Activated naive CD8-positive, alpha-beta T cell treated with anti-CD3 and anti-CD28 coated beads, Interleukin-2, amount 50 U/mL, for 24 hours (primary cell): ENCODE measurements at regions not wholly inside any gene's neighbourhood (a gene's known extent, or its start where the extent isn't known, plus 50 kb on each side); places are given as distances from the start of the nearest gene placed in this dataset.

Experiments
- ATAC-seq: fragments of 150-1000 bp; cut with Tn5 transposase; one replicate; pipeline ENCODE4 v1.10.0; 2021
- DNase-seq: peaks from one replicate; pipeline ENCODE4 v3.0.0; 2021
- H3K27ac Mint-ChIP-seq: one replicate; pipeline ENCODE4 v1.8.0; 2021; ENCODE audit warnings: mild to moderate bottlenecking, mixed read lengths
- H3K27me3 Mint-ChIP-seq: one replicate; pipeline ENCODE4 v1.8.0; 2021; ENCODE audit warnings: mixed read lengths
- H3K36me3 Mint-ChIP-seq: one replicate; pipeline ENCODE4 v1.8.0; 2021; ENCODE audit warnings: low read depth, mixed read lengths
- H3K4me1 Mint-ChIP-seq: one replicate; pipeline ENCODE4 v1.8.0; 2021; ENCODE audit warnings: mixed read lengths
- H3K4me3 Mint-ChIP-seq: one replicate; pipeline ENCODE4 v1.8.0; 2021; ENCODE audit warnings: mild to moderate bottlenecking, moderate library complexity, mixed read lengths
- H3K9me3 Mint-ChIP-seq: one replicate; pipeline ENCODE4 v1.8.0; 2021; ENCODE audit warnings: mixed read lengths

DNA sequence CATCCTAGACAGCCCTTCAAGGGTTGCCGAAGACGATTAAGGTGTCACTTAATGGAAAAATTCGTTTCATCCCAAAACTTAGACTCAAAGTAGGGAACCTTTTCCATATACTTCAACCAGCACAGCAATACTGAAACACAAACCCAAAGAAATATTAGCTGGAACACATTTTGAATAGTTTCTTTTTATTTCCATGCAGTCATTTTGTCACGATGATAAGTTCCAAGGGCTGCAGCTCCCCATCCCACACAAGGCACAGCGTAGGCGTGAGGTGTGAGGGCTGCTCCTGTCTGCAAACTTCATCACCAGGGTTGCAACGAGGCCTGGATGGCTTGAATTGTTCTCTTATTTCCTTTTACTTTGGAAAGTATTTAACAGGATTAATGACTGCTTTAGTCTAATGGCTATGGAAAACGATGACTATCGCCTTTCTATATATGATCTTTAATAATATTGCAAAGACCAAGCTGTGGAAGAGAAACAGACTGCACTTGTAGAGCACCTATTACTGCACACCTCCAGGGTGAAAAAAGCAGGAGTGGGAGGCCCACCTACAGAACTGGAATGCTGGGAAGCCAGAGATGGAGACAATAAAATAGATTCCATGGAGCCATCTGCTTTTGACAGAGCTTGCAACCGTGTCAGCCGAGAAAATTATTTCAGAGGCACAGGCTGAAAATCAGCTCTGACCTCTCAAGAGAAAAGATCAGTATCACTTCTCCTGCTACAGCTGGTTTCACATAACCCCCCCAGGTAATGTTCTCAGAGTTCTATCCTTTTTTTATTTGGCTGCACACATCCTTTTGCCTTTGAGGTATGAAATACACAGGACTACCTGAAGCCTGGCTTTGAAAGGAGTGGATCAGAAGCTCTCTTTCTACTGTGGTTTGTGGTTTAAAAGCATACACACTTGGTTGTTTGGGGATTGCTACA is 274.5 kb upstream of the NBEA start:
- DNase-seq, result no peak
- H3K4me1 Mint-ChIP-seq, result no peaks in the 10 kb centered on the region
- no peak overlapping the region for H3K4me3 Mint-ChIP-seq
- no peak overlapping the region for H3K27ac Mint-ChIP-seq
- peaks cover 2% of the 10 kb centered on the region for H3K27me3 Mint-ChIP-seq
- ATAC-seq, result no peak
- no peaks in the 10 kb centered on the region for H3K36me3 Mint-ChIP-seq
- H3K9me3 Mint-ChIP-seq, result no peaks in the 10 kb centered on the region

DNA sequence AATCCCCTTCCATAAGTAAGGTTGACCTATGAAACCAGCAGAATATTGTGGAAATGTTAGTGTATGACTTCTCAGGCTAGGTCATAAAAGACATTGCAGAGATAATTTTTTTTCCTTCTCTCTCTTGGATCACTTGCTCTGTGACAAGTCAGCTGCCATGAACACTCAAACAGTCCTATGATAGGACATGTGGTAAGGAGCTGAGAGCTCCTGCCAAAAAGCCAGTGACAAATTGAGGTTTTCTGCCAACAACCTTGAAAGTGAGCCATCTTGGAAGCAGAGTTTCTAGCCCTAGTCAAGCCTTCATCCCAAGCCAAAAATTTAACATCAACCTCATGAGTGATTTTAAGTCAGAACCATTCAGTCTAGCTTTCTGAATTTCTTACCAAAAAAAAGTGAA is 270.9 kb upstream of the NBEA start:
- Mint-ChIP-seq H3K9me3 (no peaks in the 10 kb centered on the region), H3K36me3 (no peaks in the 10 kb centered on the region), H3K27me3 (peaks cover 2% of the 10 kb centered on the region), H3K4me1 (no peaks in the 10 kb centered on the region), H3K27ac (no peak overlapping the region), H3K4me3 (no peak overlapping the region)
- DNase-seq, result no peak
- no peak for ATAC-seq

DNA sequence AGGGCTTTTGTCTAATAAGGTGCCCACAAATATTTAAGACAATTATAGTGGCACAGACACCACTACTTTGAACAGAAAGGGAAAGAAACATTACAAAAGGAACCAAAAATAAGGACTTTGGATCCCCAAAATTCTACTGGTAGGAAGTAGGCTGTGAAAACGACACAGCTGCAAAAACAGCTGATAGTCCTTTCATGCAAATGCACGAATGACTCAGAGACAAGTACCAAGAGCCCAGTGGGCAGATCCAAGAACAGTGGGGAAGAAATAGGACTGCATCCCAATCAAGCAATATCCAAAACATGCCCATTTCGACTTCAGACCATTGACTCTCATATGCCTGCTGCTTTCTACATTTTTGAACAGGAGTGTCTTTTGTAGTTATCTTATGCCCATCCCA is 269.4 kb upstream of the NBEA start:
- DNase-seq, result no peak
- Mint-ChIP-seq H3K27me3 (peaks cover 2% of the 10 kb centered on the region), H3K27ac (no peak overlapping the region), H3K4me1 (no peaks in the 10 kb centered on the region), H3K9me3 (peaks cover 3% of the 10 kb centered on the region), H3K4me3 (no peak overlapping the region), H3K36me3 (no peaks in the 10 kb centered on the region)
- ATAC-seq, result no peak

DNA sequence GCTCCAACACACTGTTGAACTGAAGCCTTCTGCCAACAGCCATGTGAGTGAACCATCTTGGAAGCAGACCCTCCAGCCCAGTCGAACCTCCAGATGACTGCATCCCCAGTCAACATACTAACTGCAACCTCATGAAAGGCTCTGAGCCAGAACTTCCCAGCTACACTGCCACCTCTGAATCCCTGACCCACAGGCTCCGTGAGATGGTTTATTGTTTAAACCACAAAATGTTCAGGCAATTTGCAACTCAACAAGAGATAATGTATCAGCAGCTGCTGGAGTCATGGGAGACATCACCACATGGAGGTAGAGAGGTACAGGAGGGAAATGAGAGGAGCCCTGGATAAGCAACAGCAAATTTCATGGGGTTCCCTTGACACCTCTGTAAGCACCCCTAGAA is 266.4 kb upstream of the NBEA start:
- ATAC-seq (no peak), DNase-seq (no peak)
- Mint-ChIP-seq H3K36me3 (no peaks in the 10 kb centered on the region), H3K9me3 (peaks cover 4% of the 10 kb centered on the region), H3K27ac (no peak overlapping the region), H3K4me1 (no peaks in the 10 kb centered on the region), H3K4me3 (no peak overlapping the region), H3K27me3 (no peaks in the 10 kb centered on the region)

DNA sequence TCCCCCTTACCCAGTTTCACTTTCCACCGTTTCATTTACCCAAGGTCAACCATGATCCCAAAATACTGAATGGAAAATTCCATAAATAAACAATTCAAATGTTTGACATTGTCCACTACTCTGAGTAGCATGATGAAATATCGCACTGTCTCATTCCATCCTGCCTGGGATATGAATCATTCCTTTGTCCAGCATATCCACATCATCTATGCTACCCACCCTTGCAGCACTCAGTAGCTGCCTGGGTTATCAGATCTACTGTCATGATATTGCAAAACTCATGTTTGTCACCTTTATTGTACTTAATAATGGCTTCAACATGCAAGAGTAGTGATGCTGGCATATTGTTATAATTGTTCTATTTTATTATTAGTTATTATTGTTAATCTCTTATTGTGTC is 263.9 kb upstream of the NBEA start:
- Mint-ChIP-seq H3K27ac (no peak overlapping the region), H3K36me3 (no peaks in the 10 kb centered on the region), H3K27me3 (no peaks in the 10 kb centered on the region), H3K9me3 (peaks cover 4% of the 10 kb centered on the region), H3K4me3 (no peak overlapping the region), H3K4me1 (no peaks in the 10 kb centered on the region)
- DNase-seq, result no peak
- ATAC-seq, result no peak

DNA sequence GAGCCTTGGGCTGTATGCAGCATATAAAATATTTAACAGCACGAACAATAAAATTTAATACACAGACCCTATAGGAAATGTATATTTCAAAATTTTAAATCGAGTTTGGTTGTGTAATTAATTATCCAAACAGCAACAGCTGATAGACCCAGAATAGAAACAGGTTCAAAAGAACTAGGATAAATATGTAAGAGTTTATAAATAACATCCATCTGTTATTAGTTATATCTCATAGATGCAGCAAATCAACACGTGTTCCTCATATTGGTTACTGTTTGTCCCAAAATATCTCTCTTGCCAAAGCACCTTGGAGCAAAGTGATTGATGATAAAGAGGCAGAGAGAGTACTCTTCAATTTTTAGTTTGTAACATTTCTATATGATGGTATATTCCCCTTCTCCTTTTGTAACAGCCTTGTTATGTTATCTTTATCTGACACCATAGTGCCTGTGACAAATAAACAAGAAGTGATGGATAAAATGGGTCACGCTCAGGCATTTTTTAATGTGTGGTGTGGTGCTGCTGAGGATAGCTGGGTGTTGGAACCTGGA is 260.6 kb upstream of the NBEA start:
- H3K27ac Mint-ChIP-seq, result no peak overlapping the region
- no peaks in the 10 kb centered on the region for H3K36me3 Mint-ChIP-seq
- no peak for DNase-seq
- H3K27me3 Mint-ChIP-seq, result no peaks in the 10 kb centered on the region
- ATAC-seq, result no peak
- no peaks in the 10 kb centered on the region for H3K4me1 Mint-ChIP-seq
- no peak overlapping the region for H3K4me3 Mint-ChIP-seq
- H3K9me3 Mint-ChIP-seq, result peaks cover 4% of the 10 kb centered on the region

DNA sequence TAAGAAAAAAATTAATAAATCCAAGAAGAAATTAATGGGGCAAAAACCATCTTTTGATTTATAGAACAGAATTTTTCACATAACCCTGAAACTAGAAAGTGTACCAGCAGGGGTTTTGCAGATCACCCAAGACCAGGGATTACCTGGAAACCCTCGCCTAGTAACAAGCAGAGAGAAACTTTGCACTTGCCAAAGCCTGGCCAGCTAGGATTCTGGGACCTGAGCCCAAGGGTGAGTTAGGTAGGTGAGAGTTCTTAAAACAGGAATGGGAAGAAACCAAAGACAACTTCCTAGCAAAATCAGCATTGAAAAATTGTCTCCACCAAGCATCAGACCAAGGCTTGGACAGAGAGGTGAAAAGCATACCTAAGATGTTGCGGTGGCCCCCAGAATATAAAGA is 247.0 kb upstream of the NBEA start:
- Mint-ChIP-seq H3K27ac (no peak overlapping the region), H3K4me3 (no peak overlapping the region), H3K9me3 (peaks cover 4% of the 10 kb centered on the region), H3K4me1 (no peaks in the 10 kb centered on the region), H3K36me3 (no peaks in the 10 kb centered on the region), H3K27me3 (no peaks in the 10 kb centered on the region)
- ATAC-seq (no peak), DNase-seq (no peak)

DNA sequence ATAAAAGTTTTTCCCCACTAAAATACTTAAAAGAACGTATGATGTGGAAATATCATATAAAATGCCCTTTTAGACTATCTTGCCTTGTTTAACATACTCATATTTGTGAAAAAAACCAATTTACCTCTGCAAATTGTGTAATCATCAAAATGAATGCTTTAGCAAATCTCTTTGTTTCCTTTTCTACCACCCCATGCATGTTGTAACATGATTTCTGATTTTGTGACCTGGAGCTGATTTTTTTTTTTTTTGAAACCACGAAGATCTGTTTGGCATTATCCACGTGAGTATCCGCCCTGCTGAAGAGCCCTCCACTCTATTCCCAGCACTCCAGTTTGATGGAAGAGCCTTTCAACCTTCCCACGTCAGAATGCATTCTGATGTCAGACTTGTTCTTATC is 245.8 kb upstream of the NBEA start:
- no peak overlapping the region for H3K4me3 Mint-ChIP-seq
- H3K36me3 Mint-ChIP-seq, result no peaks in the 10 kb centered on the region
- H3K4me1 Mint-ChIP-seq, result no peaks in the 10 kb centered on the region
- H3K9me3 Mint-ChIP-seq, result peaks cover 4% of the 10 kb centered on the region
- ATAC-seq (no peak), DNase-seq (no peak)
- no peak overlapping the region for H3K27ac Mint-ChIP-seq
- H3K27me3 Mint-ChIP-seq, result no peaks in the 10 kb centered on the region

DNA sequence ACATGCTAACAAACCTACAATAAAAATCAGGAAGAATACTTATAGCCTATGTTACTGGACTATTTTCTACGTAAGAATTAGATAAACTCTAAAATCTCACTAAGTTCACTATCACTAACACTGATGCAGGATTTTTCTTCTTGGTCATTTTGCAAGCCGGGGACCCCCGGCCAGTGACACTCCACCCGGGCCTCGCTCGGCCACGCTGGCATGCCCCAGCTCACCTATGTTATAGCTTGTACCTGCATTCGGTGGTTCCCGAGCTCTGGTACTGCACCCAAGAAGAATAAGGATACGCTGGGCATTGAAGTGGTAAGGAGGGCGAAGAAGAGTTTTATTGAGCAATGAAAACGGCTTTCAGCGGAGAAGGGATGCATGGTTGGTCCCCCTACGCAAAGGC is 245.3 kb upstream of the NBEA start:
- no peak for DNase-seq
- no peak overlapping the region for H3K4me3 Mint-ChIP-seq
- peaks cover 4% of the 10 kb centered on the region for H3K9me3 Mint-ChIP-seq
- H3K27ac Mint-ChIP-seq, result no peak overlapping the region
- no peaks in the 10 kb centered on the region for H3K36me3 Mint-ChIP-seq
- H3K27me3 Mint-ChIP-seq, result no peaks in the 10 kb centered on the region
- no peak for ATAC-seq
- no peaks in the 10 kb centered on the region for H3K4me1 Mint-ChIP-seq

DNA sequence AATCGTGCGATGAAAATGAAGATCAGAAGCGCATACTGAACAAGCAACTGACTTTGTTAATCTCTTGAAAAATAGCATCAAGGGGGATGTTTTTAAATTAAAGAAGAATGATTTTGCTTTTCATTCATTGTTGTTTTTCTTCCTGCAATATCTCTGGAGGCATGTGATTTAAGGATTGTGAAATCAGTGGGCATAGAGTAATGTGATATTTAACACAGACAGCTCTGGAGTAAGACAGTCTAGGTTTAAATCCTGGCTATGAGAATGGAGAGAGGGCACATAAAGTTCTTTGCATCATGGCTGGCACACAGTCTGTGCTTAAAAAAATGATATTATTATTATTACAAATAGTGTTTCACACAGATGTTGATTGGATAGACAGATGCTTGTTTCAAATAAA is 243.1 kb upstream of the NBEA start:
- Mint-ChIP-seq H3K4me3 (no peak overlapping the region), H3K27ac (no peak overlapping the region)
- no peak for DNase-seq

DNA sequence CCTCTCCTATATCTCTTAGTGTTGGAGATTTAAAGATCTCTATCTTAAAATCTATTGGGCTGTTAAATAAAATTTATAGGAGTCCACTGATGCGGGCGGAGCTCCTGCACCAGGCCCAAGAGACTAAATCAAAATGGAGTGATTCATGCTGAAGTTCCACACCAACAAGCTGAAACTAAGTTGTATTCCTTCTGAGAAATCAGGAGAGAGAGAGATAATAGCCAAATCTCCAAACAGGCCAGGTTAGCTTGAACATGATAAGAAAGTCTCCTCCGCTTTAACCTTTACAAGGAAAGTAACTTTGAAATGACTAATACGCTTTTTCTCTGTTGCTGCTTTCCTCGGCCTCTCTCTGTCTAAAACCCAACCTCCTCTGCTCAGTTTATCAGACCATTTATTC is 241.9 kb upstream of the NBEA start:
- Mint-ChIP-seq H3K9me3 (peaks cover 4% of the 10 kb centered on the region), H3K36me3 (no peaks in the 10 kb centered on the region), H3K27me3 (no peaks in the 10 kb centered on the region), H3K4me3 (no peak overlapping the region), H3K27ac (no peak overlapping the region), H3K4me1 (no peaks in the 10 kb centered on the region)
- DNase-seq (no peak), ATAC-seq (no peak)

More for the DNA sequence above, 243.1 kb upstream of the NBEA start:
- Mint-ChIP-seq H3K36me3 (no peaks in the 10 kb centered on the region), H3K9me3 (peaks cover 4% of the 10 kb centered on the region), H3K4me1 (no peaks in the 10 kb centered on the region), H3K27me3 (no peaks in the 10 kb centered on the region)
- ATAC-seq, result no peak

DNA sequence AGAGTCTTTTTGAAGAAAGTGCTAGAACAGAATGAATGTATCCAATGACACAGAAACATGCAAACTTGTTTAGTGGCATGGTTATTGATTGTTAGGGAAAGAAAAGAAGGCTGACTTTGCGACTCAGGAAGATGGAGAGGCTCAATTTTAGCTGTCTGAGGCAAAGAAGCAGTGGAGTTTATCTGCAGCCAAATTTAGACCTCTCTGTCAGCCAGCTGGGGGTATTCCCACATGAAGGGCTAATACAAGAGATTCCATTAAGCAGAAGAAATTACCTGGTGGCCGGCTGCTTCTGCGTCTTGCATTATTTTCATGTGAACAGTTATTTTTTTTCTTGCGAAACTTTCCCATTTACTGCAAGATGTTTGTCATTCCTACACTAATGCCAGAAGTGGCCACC is 240.2 kb upstream of the NBEA start:
- no peak overlapping the region for H3K27ac Mint-ChIP-seq
- no peak overlapping the region for H3K4me3 Mint-ChIP-seq
- H3K36me3 Mint-ChIP-seq, result no peaks in the 10 kb centered on the region
- DNase-seq (no peak), ATAC-seq (no peak)
- H3K9me3 Mint-ChIP-seq, result no peaks in the 10 kb centered on the region
- H3K4me1 Mint-ChIP-seq, result no peaks in the 10 kb centered on the region
- no peaks in the 10 kb centered on the region for H3K27me3 Mint-ChIP-seq

DNA sequence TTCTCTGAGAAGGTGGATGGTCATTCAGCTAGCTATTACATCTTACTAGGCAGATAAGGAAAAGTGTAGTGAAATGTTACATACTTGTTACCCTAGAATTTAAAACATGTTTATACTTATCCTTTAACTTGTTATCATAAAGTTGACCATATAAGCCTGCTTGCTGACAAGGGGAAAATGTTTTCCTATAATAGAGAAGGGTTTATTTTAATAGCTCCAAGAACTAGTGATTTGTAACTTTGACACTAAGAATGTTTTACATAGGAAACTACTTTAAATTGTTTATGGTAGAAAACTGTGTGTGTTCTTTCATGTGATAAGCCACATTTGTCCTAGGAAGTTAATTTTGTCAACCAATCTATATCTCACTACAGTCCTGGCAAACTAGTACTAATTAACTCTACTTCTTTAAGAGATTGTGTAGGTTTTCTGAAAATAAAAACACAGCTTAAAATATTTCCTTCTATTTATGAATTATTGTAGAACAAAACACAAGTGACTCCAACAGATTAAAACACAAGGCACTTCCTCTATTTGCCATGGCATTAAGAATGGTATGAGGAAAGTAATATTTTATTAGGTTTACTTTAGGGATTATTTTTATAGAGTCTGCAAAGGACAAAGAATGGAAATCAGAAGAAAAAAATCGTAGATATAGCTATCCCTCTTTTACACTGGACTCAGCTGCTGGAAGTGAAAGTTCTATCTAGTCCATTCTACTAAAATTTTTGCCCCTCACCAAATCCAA is 233.3 kb upstream of the NBEA start:
- H3K27ac Mint-ChIP-seq, result no peak overlapping the region
- no peaks in the 10 kb centered on the region for H3K27me3 Mint-ChIP-seq
- H3K9me3 Mint-ChIP-seq, result no peaks in the 10 kb centered on the region
- ATAC-seq (no peak), DNase-seq (no peak)
- H3K4me1 Mint-ChIP-seq, result no peaks in the 10 kb centered on the region
- H3K36me3 Mint-ChIP-seq, result no peaks in the 10 kb centered on the region
- no peak overlapping the region for H3K4me3 Mint-ChIP-seq

DNA sequence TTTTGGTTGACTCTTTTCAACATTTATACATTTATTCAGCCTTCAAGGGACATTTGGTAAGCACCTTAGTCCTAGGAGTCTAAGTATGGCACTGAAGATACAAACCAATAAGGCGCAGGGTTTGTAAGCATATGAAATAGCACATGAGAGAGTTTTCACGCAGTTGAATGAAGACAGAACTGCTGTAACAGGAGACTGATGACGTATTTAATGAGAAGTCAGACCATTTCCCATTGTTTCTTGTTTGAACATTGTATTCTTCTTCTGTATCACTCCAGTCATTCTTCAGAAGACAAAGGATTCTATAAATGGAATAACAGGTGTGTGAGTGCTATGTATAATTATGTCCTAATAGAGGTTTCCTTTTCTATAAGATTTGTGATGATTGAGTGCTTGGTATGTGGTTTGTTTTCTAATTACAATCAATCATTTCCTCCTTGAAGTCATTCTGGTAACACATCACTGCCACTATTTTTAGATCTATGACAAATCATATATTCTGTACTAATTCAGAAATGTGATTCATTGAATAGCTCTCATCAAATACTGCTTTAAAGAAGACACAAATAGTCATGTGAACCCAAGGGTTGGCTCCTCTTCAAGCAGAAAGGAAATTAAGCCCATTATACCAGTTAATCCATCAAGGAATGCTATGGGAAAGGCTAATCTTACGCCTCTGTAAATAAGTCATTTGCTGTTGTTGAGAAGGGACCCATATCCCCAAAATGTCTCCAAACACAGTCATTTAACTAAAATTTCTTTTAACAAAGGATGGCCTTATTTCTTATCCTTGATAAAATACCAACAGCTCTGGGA is 222.8 kb upstream of the NBEA start:
- Mint-ChIP-seq H3K4me1 (no peaks in the 10 kb centered on the region), H3K9me3 (peaks cover 3% of the 10 kb centered on the region), H3K27ac (no peak overlapping the region), H3K27me3 (no peaks in the 10 kb centered on the region), H3K4me3 (no peak overlapping the region), H3K36me3 (no peaks in the 10 kb centered on the region)
- DNase-seq (no peak), ATAC-seq (no peak)
